A172 (cell line): ENCODE measurements at regions not wholly inside any gene's neighbourhood (a gene's known extent, or its start where the extent isn't known, plus 50 kb on each side); places are given as distances from the start of the nearest gene placed in this dataset.

Experiments
- DNase-seq: peaks from one replicate; pipeline ENCODE4 v3.0.0-alpha.2; 2015; ENCODE audit warnings: low spot score

- DNase-seq = no peak
Observed at GRCh38 chr2:154912215-154912614, 213.7 kb downstream of the KCNJ3 start.

DNA sequence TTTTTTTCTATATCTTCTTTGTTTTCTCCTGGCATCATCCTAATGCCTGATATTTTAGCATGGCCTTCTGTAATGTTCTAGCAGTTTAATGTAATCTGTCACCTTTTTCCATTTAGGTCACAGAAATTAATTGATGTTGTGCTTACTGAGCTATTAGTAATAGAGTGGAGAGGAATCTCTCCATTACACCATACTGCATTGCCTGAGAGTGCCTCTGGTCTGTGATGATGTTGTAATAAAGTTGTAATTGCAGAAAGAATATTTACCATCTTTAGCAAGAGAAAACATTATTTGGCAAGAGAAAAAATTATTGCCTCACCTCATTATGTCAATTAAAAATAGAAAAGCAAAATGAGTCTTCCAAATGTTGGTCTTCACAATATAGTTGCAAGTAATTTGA, 213.2 kb downstream of the KCNJ3 start:
- DNase-seq = no peak

DNA sequence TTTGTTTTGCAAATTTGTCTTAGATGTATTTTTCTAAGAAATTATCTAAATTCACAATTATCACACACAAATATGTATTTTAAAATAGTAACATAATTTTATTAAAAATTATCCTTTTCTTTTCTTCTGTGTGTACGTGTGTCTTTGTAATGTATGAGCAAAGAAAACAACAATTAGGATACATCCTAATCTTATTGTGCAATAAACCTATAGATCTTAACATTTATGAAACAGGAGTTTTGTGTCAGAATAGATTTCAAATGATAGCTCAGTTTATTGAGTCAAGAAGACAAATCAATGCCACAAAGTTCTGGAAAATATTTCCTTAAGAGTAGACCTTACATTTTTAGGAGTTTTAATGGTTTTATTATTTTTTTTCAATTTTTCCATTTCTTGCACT, 212.2 kb downstream of the KCNJ3 start:
- no peak for DNase-seq

DNA sequence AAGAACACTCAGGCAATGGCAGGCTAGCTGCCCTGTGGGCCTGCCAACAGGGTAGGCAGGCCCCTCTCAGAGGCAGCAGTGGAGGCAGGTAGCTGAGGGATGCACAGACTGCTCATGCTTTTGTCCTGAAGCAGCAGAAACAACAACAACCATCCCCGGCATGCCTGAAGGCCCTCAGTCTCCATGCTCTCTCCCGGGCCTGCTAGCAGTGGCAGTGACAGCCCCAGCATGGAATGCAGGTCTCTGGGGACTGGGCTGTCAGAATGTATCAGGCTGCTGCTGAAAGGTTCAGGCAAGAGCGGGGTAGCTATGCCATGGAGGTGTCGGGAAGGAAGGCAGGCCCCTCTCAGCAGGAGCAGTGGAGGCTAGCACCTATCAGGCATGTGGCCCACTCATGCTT, 209.8 kb downstream of the KCNJ3 start:
- no peak for DNase-seq
